ENCODE measurements at regions not wholly inside any gene's neighbourhood (a gene's known extent, or its start where the extent isn't known, plus 50 kb on each side); places are given as distances from the start of the nearest gene placed in this dataset.

DNA sequence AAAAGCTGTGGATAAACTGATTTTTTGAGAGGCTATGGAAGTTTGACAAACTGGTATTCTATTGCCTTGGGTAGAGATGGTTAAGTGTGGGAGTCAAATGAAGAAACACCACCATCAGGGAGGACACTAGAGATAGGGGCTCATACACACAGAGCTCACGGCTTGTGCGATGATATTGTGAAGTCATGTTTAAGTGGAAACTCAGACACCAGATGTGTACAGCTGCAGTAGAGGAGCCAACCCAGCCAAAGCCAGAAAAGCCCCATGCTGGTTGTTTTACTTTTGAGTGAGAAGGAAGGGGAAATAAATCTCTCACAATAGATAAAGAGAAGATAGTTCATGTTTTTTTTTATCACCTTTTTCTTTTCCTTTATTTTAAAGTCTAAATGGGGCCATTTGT, 377.7 kb downstream of the DMRT2 start:
- H3K4me3 ChIP-seq = no peak overlapping the region
- no peak for TF ChIP-seq POLR2A (IDR thresholded peaks at IDR 0.05)
- no peak for TF ChIP-seq POLR2AphosphoS5 (IDR thresholded peaks at IDR 0.05)
- no peak for TF ChIP-seq CTCF (IDR thresholded peaks at IDR 0.05)
- no peak for TF ChIP-seq EP300 (IDR thresholded peaks at IDR 0.05)
- no peaks in the 10 kb centered on the region for H3K27me3 ChIP-seq
- H3K9me3 ChIP-seq = no peaks in the 10 kb centered on the region
- 72% methylated on average over 2 of the region's 2 CpGs for WGBS
- no peak for DNase-seq (ENCODE audit: low spot score in 2 of 2)
- H3K4me1 ChIP-seq = no peaks in the 10 kb centered on the region
- H3K36me3 ChIP-seq = no peaks in the 10 kb centered on the region
- no peak overlapping the region for H3K27ac ChIP-seq

- TF ChIP-seq POLR2A (IDR thresholded peaks at IDR 0.05) (no peak), CTCF (IDR thresholded peaks at IDR 0.05) (no peak), POLR2AphosphoS5 (IDR thresholded peaks at IDR 0.05) (no peak), EP300 (IDR thresholded peaks at IDR 0.05) (no peak)
- Histone ChIP-seq H3K27ac (no peak overlapping the region), H3K4me1 (no peaks in the 10 kb centered on the region), H3K36me3 (no peaks in the 10 kb centered on the region), H3K4me3 (no peak overlapping the region), H3K27me3 (no peaks in the 10 kb centered on the region), H3K9me3 (no peaks in the 10 kb centered on the region)
- no peak for DNase-seq (ENCODE audit: low spot score in 2 of 2)
- WGBS = 39% methylated on average over 5 of the region's 5 CpGs
Observed at GRCh38 chr9:1429297-1429696, 379.1 kb downstream of the DMRT2 start.

DNA sequence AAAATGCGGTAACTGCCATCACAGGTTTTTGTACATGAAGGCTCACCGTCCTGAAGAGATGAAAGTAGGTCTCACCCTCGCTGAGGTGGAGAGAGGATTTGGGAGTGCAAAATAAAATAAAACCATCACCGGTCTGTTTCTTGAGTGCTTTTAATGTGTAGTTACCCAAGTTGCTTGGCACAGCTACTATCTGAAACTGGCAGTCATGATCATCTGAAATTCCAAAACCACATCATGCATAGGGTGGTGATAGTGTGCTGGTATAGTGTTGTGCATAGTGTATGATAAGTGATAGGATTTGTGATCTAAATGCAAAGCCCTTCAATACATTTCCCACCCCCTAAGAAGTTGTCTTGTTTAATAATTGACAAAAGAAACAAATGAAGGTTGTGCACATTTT, 381.3 kb downstream of the DMRT2 start:
- Histone ChIP-seq H3K36me3 (no peaks in the 10 kb centered on the region), H3K4me3 (no peak overlapping the region), H3K4me1 (no peaks in the 10 kb centered on the region), H3K27ac (no peak overlapping the region), H3K27me3 (no peaks in the 10 kb centered on the region), H3K9me3 (no peaks in the 10 kb centered on the region)
- no peak for TF ChIP-seq CTCF (IDR thresholded peaks at IDR 0.05)
- no peak for TF ChIP-seq POLR2A (IDR thresholded peaks at IDR 0.05)
- TF ChIP-seq EP300 (IDR thresholded peaks at IDR 0.05) = no peak
- TF ChIP-seq POLR2AphosphoS5 (IDR thresholded peaks at IDR 0.05) = no peak
- no peak for DNase-seq (ENCODE audit: low spot score in 2 of 2)
- 90% methylated on average over 4 of the region's 4 CpGs for WGBS

DNA sequence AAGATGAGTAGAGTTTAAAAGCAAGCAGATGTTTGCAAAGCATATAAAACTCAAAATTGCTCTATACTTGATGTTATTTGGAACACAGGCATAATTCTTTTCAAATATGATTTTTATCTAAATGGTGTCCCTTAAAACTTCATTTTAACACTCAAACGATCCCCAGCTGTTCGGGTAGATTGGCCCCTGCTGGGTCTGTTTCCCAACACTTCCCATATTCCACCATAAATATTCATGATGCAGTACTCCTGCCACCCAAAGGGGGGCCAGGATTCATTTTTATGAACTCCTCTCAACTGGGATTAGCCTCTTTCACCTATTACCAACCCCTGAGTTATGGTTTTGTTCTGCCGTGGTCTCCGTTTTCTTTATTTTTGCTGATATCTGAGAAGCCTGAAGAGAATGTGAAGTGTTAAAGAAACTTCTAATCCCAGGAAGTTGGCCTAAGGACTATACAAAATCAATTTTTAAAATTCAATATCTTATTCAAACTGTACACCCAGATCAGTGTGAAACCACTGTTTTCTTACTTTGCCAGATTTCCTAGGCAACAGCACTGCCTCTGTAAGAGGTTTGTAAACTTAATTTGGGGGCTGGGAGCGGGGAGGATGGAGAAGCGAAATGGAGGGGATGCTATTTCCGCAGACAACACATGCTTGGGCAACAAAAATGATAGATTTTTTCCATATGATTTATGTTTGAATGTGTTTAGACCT, 384.1 kb downstream of the DMRT2 start:
- Histone ChIP-seq H3K4me3 (no peak overlapping the region), H3K27ac (no peak overlapping the region), H3K27me3 (no peaks in the 10 kb centered on the region), H3K4me1 (no peaks in the 10 kb centered on the region), H3K9me3 (no peaks in the 10 kb centered on the region), H3K36me3 (no peaks in the 10 kb centered on the region)
- TF ChIP-seq CTCF (IDR thresholded peaks at IDR 0.05) (peak in 1 of 2 donors; percentile 16), POLR2AphosphoS5 (IDR thresholded peaks at IDR 0.05) (no peak)
- 51% methylated on average over 7 of the region's 7 CpGs for WGBS
- DNase-seq (ENCODE audit: low spot score in 2 of 2) = no peak

- TF ChIP-seq POLR2AphosphoS5 (IDR thresholded peaks at IDR 0.05) = no peak
- TF ChIP-seq EP300 (IDR thresholded peaks at IDR 0.05) = no peak
- TF ChIP-seq CTCF (IDR thresholded peaks at IDR 0.05) = no peak
- no peak for TF ChIP-seq POLR2A (IDR thresholded peaks at IDR 0.05)
- Histone ChIP-seq H3K4me1 (no peaks in the 10 kb centered on the region), H3K9me3 (no peaks in the 10 kb centered on the region), H3K27me3 (no peaks in the 10 kb centered on the region), H3K27ac (no peak overlapping the region), H3K36me3 (no peaks in the 10 kb centered on the region), H3K4me3 (no peak overlapping the region)
- DNase-seq (ENCODE audit: low spot score in 2 of 2) = no peak
- 50% methylated on average over 2 of the region's 2 CpGs for WGBS
Observed at GRCh38 chr9:1434811-1435210, 384.7 kb downstream of the DMRT2 start.

Data from suprapubic skin (tissue), 4 donors.